Renal pelvis (tissue), 1 donor: ENCODE measurements at regions not wholly inside any gene's neighbourhood (a gene's known extent, or its start where the extent isn't known, plus 50 kb on each side); places are given as distances from the start of the nearest gene placed in this dataset.
"Not testable (repeated sequence)": the region's sequence is repeated elsewhere in the genome, so short reads cannot be mapped to it uniquely, and the experiment has no call there.

Source experiments
- DNase-seq: peaks from one replicate; pipeline ENCODE4 v3.0.0-alpha.2; 2013

- no peak for DNase-seq
Observed at GRCh38 chr11:71332447-71332846, 80.1 kb upstream of the SHANK2 start.

- DNase-seq, result no peak
Observed at GRCh38 chr11:71332046-71332445, 79.7 kb upstream of the SHANK2 start.

GRCh38 chr11:71331631-71332030 is 79.3 kb upstream of the SHANK2 start:
- no peak for DNase-seq

GRCh38 chr11:71330996-71331395 is 78.6 kb upstream of the SHANK2 start:
- DNase-seq, result no peak

- no peak for DNase-seq
Observed at GRCh38 chr11:71330349-71330748, 78.0 kb upstream of the SHANK2 start.

GRCh38 chr11:71329786-71330185 is 77.4 kb upstream of the SHANK2 start:
- no peak for DNase-seq

- no peak for DNase-seq
Observed at GRCh38 chr11:71329165-71329510, 76.8 kb upstream of the SHANK2 start.

GRCh38 chr11:71327156-71328085 is 75.0 kb upstream of the SHANK2 start:
- DNase-seq, result no peak

GRCh38 chr11:71326328-71326940 is 74.1 kb upstream of the SHANK2 start:
- DNase-seq, result no peak

GRCh38 chr11:71325418-71326327 is 73.3 kb upstream of the SHANK2 start:
- no peak for DNase-seq

GRCh38 chr11:71324788-71325417 is 72.5 kb upstream of the SHANK2 start:
- no peak for DNase-seq

GRCh38 chr11:71323876-71324526 is 71.6 kb upstream of the SHANK2 start:
- DNase-seq, result no peak

- DNase-seq, result no peak
Observed at GRCh38 chr11:71322861-71323582, 70.6 kb upstream of the SHANK2 start.

- DNase-seq, result no peak
Observed at GRCh38 chr11:71322192-71322735, 69.9 kb upstream of the SHANK2 start.

GRCh38 chr11:71321433-71322191 is 69.2 kb upstream of the SHANK2 start:
- no peak for DNase-seq

- no peak for DNase-seq
Observed at GRCh38 chr11:71316701-71317100, 64.3 kb upstream of the SHANK2 start.

GRCh38 chr11:71312616-71313015 is 60.2 kb upstream of the SHANK2 start:
- not testable (repeated sequence) for DNase-seq

- no peak for DNase-seq
Observed at GRCh38 chr11:71311928-71312510, 59.6 kb upstream of the SHANK2 start.
